ENCODE measurements at regions not wholly inside any gene's neighbourhood (a gene's known extent, or its start where the extent isn't known, plus 50 kb on each side); places are given as distances from the start of the nearest gene placed in this dataset.
"Not testable (repeated sequence)": the region's sequence is repeated elsewhere in the genome, so short reads cannot be mapped to it uniquely, and the experiment has no call there.

DNA sequence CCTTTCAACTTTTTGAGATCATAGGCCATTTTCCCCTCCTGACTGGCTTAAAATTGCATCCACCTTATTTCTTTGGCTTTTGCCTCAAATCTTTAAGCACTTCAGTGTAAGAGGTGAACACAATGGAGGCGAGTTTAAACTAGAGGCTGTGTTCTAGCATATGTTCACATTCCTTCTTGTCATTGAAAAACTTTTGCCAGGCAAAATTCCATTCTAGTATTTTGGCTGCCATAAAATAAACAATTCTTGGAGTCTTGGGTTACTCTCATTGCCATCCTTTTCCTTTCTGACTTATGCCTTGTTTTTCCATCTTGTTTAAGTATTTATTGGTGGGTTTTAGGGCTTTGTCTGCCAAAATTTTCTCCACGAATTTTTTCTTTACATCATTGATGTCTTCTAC, 137.3 kb upstream of the ANXA10 start:
- DNase-seq = no peak

- peak; percentile 4 for DNase-seq
Measured at GRCh38 chr4:167956676-167957075, 135.7 kb upstream of the ANXA10 start.

DNA sequence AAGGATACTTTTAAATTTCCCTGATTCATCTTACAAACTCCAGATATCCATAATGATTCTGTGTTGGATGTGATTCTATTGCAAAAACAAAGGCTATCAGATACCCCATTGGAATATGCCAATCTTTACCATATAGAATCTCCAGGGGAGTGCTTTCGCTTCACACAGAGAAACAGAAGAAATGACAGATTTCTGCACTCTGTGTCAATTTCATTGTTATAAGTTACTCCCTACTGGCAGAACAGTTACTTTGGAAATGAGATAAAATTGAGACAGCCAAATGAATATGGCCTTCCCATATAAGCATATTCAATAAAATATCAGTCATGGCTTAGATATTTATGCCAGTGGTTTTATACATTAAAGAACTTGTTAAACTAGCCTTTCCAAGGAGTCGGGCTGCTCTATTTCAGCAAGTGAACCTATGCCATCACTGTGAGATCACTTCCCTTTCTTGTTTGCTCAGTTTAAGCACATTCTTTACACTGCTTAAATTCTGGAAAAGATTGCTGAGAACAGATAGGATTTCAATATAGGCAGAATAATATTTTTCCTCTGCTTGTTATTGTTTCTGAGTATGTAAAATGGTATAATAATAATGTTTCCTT, 127.5 kb upstream of the ANXA10 start:
- no peak for DNase-seq

DNA sequence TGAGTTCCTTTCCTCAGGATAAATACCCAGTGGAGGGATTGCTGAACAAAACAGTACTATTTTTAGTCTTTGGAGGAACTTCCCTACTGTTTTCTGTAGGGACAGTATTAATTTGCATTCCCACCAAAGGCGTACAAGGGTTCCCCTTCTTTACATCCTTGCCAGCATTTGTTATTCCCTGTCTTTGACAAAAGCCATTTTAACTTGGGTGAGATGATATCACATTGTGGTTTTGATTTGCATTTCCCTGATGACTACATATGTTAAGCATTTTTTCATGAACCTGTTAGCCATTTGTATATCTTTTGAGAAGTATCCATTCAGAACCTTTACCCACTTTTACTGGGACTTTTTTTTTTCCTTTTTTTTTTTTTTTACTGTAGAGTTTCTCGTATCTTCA, 126.2 kb upstream of the ANXA10 start:
- DNase-seq = peak; percentile 29

- no peak for DNase-seq
Measured at GRCh38 chr4:167973513-167973912, 118.8 kb upstream of the ANXA10 start.

DNA sequence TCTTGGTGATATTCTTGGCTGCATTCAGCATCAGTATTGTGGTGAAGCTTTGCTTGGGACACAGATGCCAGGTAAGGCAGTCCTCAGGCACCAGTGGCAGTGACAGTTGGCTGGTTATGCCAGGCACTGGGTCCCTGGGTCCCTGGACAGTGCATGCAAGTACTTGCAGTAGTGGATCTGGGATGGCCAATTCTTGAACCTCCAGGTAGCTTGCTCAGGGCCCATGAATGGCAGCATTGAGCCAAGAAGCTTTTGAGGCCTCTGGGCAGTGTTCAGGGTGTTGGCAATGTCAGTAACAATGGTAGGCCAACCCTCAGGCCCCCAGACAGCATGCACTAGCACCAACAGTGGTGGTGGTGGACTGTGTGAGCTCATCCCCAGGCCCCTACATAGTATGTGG, 106.8 kb upstream of the ANXA10 start:
- no peak for DNase-seq

DNA sequence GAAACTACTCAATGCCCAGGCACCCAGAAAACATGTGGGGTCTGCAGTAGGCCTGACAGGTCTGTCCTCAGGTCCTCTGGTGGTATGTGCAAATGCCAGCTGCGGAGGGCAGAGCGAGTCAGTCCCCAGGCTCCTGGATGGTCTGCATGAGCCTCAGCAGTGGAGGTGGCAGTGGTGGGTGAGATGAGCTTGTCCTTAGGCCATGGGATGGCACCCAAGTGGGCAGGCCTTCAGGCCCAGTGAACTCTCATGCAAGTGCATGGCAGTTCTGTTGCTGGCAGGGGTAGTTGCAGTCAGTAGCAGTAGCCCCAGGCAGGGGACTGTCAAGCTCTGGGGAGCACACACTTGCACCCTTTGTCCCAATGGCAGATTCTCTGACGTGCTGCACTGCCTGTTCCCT, 106.3 kb upstream of the ANXA10 start:
- DNase-seq = no peak

DNA sequence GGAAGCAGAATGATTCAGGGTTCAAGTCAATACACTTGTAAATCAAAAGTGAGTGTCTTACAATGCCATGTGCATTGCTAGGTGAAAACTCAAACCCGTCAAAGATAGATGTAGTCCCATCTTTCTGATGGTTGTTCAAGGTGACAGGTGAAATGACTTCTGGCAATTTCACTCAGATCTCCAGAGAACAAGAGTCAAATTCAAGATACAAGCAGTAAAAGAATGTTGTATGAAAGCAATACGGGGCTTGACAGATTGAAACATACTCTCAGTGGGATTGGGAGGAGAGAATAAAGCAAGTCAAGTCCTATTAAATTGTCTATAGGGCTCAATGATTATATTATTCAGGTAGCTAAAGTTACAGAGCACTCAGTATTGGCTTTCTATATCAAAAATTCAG, 105.1 kb upstream of the ANXA10 start:
- DNase-seq = no peak

DNA sequence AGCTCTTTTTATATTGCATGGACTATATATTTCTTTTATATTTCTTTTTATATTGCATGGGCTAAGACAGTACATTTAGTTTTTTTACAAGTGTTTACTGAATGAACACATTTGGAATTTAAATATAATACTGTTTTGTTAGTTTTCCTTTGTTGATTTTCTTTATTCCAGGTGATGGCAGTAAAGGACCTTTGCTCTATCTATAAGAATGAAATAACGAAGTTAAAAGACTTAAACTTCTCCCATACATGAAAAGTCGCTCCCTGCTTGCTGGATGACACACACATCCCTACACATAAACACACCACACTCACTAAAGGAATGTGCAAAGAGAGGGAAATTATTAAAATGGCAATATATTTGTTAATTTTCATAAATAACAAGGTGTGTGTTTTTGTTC, 102.5 kb upstream of the ANXA10 start:
- DNase-seq = peak; percentile 1

DNA sequence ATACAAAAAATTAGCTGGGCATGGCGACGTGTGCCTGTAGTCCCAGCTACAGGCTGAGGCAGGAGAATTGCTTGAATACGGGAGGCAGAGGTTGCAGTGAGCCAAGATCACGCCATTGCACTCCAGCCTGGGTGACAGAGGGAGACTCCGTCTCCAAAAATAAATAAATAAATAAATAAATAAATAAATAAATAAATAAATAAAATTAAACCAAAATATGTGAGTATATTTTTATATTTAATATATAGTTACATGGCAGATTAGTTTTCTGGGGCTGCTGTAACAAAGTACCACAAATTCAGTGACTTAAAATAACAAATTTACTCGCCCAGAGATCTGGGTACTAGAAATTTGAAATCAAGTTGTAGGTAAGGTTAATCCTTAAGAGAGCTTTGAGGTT, 84.2 kb upstream of the ANXA10 start:
- DNase-seq = not testable (repeated sequence)

DNA sequence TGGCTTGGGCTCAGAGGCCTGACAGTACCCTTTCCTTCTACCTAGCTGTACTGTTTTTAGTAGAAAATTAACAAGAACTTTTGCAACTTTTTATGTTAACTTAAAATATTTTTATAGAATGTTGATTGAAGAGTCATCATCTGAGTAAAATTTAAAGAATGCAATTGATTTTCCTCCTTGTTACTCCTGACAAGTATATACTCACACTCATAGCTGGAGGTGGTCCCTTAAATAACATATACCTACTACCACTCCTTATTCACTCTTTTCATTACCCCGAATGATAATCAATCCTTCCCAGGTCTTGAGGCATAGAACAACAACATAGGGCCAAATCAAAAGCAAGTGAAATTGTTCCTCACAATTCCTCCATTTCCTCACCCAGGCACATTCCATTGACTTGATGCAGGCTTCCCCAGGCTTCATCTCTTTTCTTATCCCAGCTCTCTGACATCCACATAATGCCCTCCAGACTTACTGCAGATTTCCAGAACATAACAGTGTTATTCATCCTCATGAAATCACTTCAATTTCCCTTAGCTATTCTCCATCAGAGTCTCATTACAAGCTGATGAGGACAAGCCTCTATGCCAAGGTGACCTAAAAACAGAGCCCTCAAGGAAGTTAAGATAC, 73.2 kb upstream of the ANXA10 start:
- DNase-seq = peak; percentile 67

DNA sequence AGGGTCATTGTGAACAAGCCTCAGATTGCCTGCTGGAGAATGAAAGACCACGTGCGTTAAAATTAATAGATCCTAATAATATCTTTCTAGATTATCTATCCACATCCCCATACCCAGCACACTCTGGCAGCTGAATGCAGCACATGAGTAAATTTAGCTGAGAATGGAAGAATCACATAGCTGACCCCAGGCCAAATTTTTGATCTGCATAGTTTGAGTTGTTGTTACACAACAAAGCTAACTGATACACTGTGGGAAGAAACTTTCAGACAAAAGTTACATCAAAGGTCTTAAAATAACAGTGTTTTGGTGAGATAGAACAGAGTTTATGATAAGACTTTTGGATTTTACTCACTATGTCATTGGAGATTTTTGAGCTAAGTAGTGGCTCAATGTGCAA, 72.4 kb upstream of the ANXA10 start:
- DNase-seq = no peak

- DNase-seq = peak; percentile 57
Measured at GRCh38 chr4:168021666-168022065, 70.7 kb upstream of the ANXA10 start.

GRCh38 chr4:168028568-168028967, 63.8 kb upstream of the ANXA10 start:
- peak; percentile 17 for DNase-seq

- peak; percentile 22 for DNase-seq
Measured at GRCh38 chr4:168028970-168029597, 63.3 kb upstream of the ANXA10 start.

GRCh38 chr4:168037676-168038075, 54.7 kb upstream of the ANXA10 start:
- DNase-seq = no peak

DNA sequence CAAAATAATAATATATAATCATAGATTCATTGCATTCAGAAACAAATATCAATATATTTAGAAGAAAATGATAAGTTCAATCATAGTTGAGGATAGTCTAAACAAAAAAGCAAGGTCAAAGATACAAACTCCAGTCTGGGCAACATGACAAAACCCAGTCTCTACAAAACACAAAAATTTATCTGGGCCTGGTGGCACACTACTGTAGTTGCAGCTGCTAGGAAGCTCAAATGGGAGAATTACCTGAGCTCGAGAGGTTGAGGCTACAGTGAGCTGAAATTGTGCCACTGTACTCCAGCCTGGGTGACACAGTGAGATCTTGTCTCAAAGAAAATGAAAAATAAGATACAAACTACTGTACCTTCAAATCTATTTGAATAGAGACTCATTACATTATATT, 52.7 kb upstream of the ANXA10 start:
- no peak for DNase-seq

All from fibroblast of upper back skin (primary cell).